ENCODE measurements at regions not wholly inside any gene's neighbourhood (a gene's known extent, or its start where the extent isn't known, plus 50 kb on each side); places are given as distances from the start of the nearest gene placed in this dataset.

- Mint-ChIP-seq H3K27ac (no peak overlapping the region), H3K4me1 (no peaks in the 10 kb centered on the region), H3K27me3 (ENCODE audit: low read depth in 3 of 3) (peaks cover 4 to 12% (median 10%) of the 10 kb centered on the region in 3 donors), H3K4me3 (no peak overlapping the region), H3K9me3 (peaks cover 3 to 13% (median 6%) of the 10 kb centered on the region in 6 donors), H3K36me3 (no peaks in the 10 kb centered on the region)
- no peak for DNase-seq
These were observed 188.2 kb downstream of the ERMARD start for GRCh38 chr6:169939554-169940164.

- H3K27ac Mint-ChIP-seq = no peak overlapping the region
- no peaks in the 10 kb centered on the region for H3K4me1 Mint-ChIP-seq
- DNase-seq = no peak
- H3K4me3 Mint-ChIP-seq = no peak overlapping the region
- H3K27me3 Mint-ChIP-seq (ENCODE audit: low read depth in 3 of 3) = peaks cover 4 to 8% (median 6%) of the 10 kb centered on the region in 3 donors
- H3K9me3 Mint-ChIP-seq = peaks cover 0 to 6% (median 1%) of the 10 kb centered on the region in 6 donors
- no peaks in the 10 kb centered on the region for H3K36me3 Mint-ChIP-seq
These were observed 187.3 kb downstream of the ERMARD start for GRCh38 chr6:169938731-169939130.

GRCh38 chr6:169938262-169938701 is 186.9 kb downstream of the ERMARD start:
- DNase-seq = no peak
- peaks cover 6 to 9% (median 6%) of the 10 kb centered on the region in 3 donors for H3K27me3 Mint-ChIP-seq (ENCODE audit: low read depth in 3 of 3)
- no peaks in the 10 kb centered on the region for H3K36me3 Mint-ChIP-seq
- H3K9me3 Mint-ChIP-seq = peaks cover 0 to 2% (median under 1%) of the 10 kb centered on the region in 6 donors
- no peak overlapping the region for H3K4me3 Mint-ChIP-seq
- H3K27ac Mint-ChIP-seq = no peak overlapping the region
- no peaks in the 10 kb centered on the region for H3K4me1 Mint-ChIP-seq

- H3K27ac Mint-ChIP-seq = no peak overlapping the region
- H3K27me3 Mint-ChIP-seq (ENCODE audit: low read depth in 3 of 3) = peaks cover 6 to 10% (median 6%) of the 10 kb centered on the region in 3 donors
- no peak for DNase-seq
- no peaks in the 10 kb centered on the region for H3K36me3 Mint-ChIP-seq
- H3K4me1 Mint-ChIP-seq = no peaks in the 10 kb centered on the region
- no peak overlapping the region for H3K4me3 Mint-ChIP-seq
- peaks cover 0 to 2% (median 0%) of the 10 kb centered on the region in 6 donors for H3K9me3 Mint-ChIP-seq
These were observed 186.2 kb downstream of the ERMARD start for GRCh38 chr6:169937389-169938261.

GRCh38 chr6:169936355-169936975 is 185.0 kb downstream of the ERMARD start:
- Mint-ChIP-seq H3K4me1 (no peaks in the 10 kb centered on the region), H3K36me3 (no peaks in the 10 kb centered on the region), H3K27me3 (ENCODE audit: low read depth in 3 of 3) (peaks cover 5 to 6% (median 6%) of the 10 kb centered on the region in 3 donors), H3K4me3 (no peak overlapping the region), H3K27ac (no peak overlapping the region), H3K9me3 (no peaks in the 10 kb centered on the region)
- DNase-seq = no peak

- H3K27me3 Mint-ChIP-seq (ENCODE audit: low read depth in 3 of 3) = peaks cover 5 to 7% (median 7%) of the 10 kb centered on the region in 3 donors
- DNase-seq = no peak
- no peaks in the 10 kb centered on the region for H3K4me1 Mint-ChIP-seq
- H3K4me3 Mint-ChIP-seq = no peak overlapping the region
- no peaks in the 10 kb centered on the region for H3K36me3 Mint-ChIP-seq
- no peak overlapping the region for H3K27ac Mint-ChIP-seq
- no peaks in the 10 kb centered on the region for H3K9me3 Mint-ChIP-seq
These were observed 184.4 kb downstream of the ERMARD start for GRCh38 chr6:169935861-169936260.

GRCh38 chr6:169935348-169935718 is 183.9 kb downstream of the ERMARD start:
- no peaks in the 10 kb centered on the region for H3K36me3 Mint-ChIP-seq
- H3K27me3 Mint-ChIP-seq (ENCODE audit: low read depth in 3 of 3) = peaks cover 5 to 8% (median 8%) of the 10 kb centered on the region in 3 donors
- peak overlapping the region in 1 of 6 donors; percentile 7 for H3K27ac Mint-ChIP-seq
- no peaks in the 10 kb centered on the region for H3K9me3 Mint-ChIP-seq
- DNase-seq = no peak
- no peak overlapping the region for H3K4me3 Mint-ChIP-seq
- no peaks in the 10 kb centered on the region for H3K4me1 Mint-ChIP-seq

- Mint-ChIP-seq H3K36me3 (no peaks in the 10 kb centered on the region), H3K27ac (no peak overlapping the region), H3K4me3 (no peak overlapping the region), H3K9me3 (no peaks in the 10 kb centered on the region), H3K27me3 (ENCODE audit: low read depth in 3 of 3) (peaks cover 5 to 10% (median 8%) of the 10 kb centered on the region in 3 donors), H3K4me1 (no peaks in the 10 kb centered on the region)
- no peak for DNase-seq
These were observed 183.4 kb downstream of the ERMARD start for GRCh38 chr6:169934699-169935347.

- H3K27me3 Mint-ChIP-seq (ENCODE audit: low read depth in 3 of 3) = peaks cover 3 to 12% (median 5%) of the 10 kb centered on the region in 3 donors
- H3K9me3 Mint-ChIP-seq = no peaks in the 10 kb centered on the region
- H3K4me3 Mint-ChIP-seq = no peak overlapping the region
- no peaks in the 10 kb centered on the region for H3K4me1 Mint-ChIP-seq
- H3K36me3 Mint-ChIP-seq = no peaks in the 10 kb centered on the region
- DNase-seq = no peak
- no peak overlapping the region for H3K27ac Mint-ChIP-seq
These were observed 182.6 kb downstream of the ERMARD start for GRCh38 chr6:169933839-169934698.

GRCh38 chr6:169933251-169933821 is 181.9 kb downstream of the ERMARD start:
- DNase-seq = no peak
- no peaks in the 10 kb centered on the region for H3K4me1 Mint-ChIP-seq

GRCh38 chr6:169932491-169932890 is 181.1 kb downstream of the ERMARD start:
- H3K4me3 Mint-ChIP-seq = no peak overlapping the region
- H3K9me3 Mint-ChIP-seq = peaks cover 0 to 2% (median 0%) of the 10 kb centered on the region in 6 donors
- no peaks in the 10 kb centered on the region for H3K36me3 Mint-ChIP-seq
- no peak overlapping the region for H3K27ac Mint-ChIP-seq
- H3K4me1 Mint-ChIP-seq = no peaks in the 10 kb centered on the region
- H3K27me3 Mint-ChIP-seq (ENCODE audit: low read depth in 3 of 3) = peaks cover 3 to 15% (median 10%) of the 10 kb centered on the region in 3 donors
- DNase-seq = no peak

More at GRCh38 chr6:169933251-169933821, 181.9 kb downstream of the ERMARD start:
- no peak overlapping the region for H3K27ac Mint-ChIP-seq
- peaks cover 3 to 15% (median 9%) of the 10 kb centered on the region in 3 donors for H3K27me3 Mint-ChIP-seq (ENCODE audit: low read depth in 3 of 3)
- no peak overlapping the region for H3K4me3 Mint-ChIP-seq
- no peaks in the 10 kb centered on the region for H3K36me3 Mint-ChIP-seq
- peaks cover 0 to 2% (median 0%) of the 10 kb centered on the region in 6 donors for H3K9me3 Mint-ChIP-seq

- H3K27ac Mint-ChIP-seq = no peak overlapping the region
- no peaks in the 10 kb centered on the region for H3K4me1 Mint-ChIP-seq
- peaks cover 0 to 2% (median 0%) of the 10 kb centered on the region in 6 donors for H3K9me3 Mint-ChIP-seq
- H3K36me3 Mint-ChIP-seq = no peaks in the 10 kb centered on the region
- no peak overlapping the region for H3K4me3 Mint-ChIP-seq
- peaks cover 5 to 20% (median 12%) of the 10 kb centered on the region in 3 donors for H3K27me3 Mint-ChIP-seq (ENCODE audit: low read depth in 3 of 3)
- DNase-seq = no peak
These were observed 179.8 kb downstream of the ERMARD start for GRCh38 chr6:169931261-169931660.

All from immature natural killer cell (primary cell).